GM21381 (cell line): ENCODE measurements at regions not wholly inside any gene's neighbourhood (a gene's known extent, or its start where the extent isn't known, plus 50 kb on each side); places are given as distances from the start of the nearest gene placed in this dataset.

Source experiments
- ATAC-seq: cut with Tn5 transposase; IDR thresholded peaks from one replicate; pipeline ENCODE4 v1.9.1; 2021; ENCODE audit warnings: mild to moderate bottlenecking, moderate library complexity; ENCODE audit not compliant: unreplicated experiment

DNA sequence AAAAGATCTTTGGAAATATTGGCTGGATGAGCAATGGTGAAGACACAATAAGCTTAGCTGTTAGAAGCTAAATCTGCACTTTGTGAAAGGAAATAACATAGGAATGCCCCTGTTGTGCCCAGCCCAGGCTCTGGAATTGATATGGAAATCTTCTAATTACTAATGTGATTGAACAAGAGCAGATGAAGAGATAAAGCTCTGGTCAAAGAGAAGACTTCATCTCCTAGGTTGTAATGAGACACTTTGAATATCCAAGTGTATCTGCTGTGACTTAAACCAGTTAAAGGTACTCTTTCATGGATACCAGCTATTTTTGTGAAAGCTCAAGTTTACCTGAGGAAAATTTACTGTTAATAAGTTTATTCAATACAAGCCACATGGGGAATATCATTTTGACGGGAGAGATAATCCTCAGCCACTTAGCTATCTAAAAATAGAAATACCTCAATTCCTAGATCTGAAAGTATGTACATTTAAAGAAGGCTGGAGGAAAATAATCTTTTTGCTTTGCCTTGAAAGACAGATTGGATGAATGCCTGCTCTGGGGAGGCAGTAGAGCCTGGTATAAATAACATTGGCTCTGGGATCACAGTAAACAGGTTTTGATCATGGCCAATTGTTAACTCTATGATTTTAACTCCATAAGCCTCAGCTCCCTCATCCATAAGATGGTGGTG lies 494.0 kb upstream of the B3GALT2 start:
- no peak for ATAC-seq

DNA sequence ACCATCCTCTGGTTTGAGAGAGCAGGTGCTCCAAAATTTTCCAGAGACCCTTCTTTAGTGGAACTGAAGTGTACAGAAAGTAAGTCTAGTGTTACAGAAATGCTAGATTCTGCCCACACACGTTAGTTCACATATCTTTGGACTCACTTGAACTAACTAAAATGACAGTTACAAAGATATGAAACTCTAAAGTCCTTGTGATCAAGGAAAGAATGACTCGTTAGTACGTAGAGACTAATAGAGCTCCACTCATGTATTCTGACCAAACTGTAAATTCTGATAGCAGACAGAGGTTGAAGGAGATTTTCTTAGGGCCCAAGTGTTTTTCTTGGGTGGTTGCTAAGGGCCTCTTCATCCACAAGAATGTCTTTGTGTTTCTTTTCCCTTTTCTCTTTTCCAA lies 491.5 kb upstream of the B3GALT2 start:
- ATAC-seq, result no peak

DNA sequence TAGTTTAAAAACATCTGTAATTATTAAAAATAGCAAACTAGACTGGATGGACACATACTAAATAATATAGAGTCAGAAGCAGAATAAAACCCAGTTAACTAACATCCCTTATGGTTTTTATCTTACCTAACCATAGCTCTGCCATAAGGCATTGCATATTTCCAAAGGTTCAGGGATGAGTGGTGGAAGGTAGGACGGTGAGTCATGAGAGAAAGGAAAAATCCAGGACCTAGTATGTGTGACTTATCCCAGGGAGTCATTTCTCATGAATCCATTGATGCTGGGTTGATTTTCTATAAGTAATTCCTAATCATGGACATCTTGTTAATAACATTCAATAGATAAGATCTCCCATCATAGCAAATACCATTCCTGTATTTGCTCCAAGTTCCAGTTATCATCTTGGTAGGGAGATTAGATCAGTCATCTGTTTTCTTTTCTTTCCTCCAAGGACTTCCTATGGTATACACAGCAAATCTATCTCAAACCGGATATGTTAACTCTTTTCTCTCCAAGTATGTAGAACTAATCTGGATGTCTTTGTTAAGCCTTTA lies 490.7 kb upstream of the B3GALT2 start:
- no peak for ATAC-seq

DNA sequence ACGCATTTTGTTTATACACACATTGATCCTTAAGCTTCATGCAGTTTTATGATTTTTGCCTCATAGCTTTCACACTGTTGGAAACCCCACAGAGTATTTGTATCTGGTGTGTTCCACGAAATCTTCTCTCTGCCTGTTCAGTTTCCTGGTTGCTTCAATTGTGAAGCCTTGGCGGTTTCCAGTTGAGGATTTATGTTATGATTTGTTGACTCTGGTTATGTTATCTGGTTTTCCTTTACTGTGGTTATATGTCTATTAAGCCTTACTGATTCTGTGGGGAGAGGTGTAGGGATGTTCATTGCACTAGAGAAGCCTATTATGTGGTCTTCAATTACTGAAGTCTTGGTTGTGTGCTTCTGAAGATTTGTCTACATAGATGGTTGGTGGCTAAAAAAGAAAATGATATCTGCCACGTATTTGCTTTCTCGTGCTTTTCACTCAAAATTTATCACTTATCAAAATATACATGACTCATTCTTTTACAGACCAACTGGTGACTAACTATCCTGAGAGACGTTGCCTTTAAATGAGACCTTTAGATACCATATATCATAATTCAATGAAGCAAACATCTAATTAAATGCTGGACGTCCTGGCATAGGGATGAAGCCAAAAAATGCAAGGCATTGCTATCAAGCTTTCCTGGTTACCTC lies 488.0 kb upstream of the B3GALT2 start:
- no peak for ATAC-seq

DNA sequence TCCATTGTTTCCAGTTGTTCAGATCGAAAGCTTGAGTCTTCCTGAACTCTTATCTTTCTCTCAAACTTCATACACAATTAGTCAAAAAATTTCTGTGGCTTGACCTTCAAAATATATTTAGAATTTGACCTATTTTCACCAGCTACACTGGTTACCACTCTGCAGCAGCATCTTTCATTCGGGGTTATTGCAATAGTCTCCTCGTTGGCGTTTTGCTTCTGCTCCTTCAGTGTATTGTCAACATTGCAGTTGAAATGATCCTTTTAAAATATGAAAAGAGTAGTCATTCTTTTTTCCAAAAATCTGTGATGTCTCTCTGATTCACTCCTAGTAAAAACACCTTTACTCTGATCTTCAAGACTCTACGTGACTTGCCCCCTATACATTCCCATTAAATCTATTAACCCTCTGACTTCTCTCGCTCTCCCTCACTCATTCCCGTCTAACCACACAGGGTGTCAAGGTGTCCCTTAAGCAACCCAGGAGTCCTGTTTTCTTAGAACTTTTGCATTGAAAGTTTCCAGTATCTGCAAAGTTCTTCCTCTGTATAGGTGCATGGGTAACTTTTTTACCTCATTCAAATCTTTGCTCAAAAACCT lies 480.2 kb upstream of the B3GALT2 start:
- no peak for ATAC-seq

DNA sequence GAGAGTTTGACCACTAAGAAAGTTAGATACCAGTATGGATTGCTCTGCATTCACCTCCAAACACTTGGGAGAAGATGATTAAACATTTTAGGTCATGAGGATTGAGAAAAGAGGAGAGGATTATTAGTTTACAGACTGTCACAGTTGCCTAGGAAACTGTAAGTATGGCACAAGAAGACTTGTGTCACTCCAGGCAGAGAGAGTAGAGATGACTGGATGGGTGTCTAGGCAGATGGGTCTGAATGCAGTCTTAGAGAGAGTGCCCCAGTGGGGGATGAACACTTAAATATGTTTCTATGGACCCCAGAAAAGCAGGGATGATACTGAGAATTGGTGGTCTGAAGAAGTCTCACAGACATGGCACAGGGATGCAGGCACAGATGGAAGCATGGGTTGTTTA lies 477.6 kb upstream of the B3GALT2 start:
- no peak for ATAC-seq

DNA sequence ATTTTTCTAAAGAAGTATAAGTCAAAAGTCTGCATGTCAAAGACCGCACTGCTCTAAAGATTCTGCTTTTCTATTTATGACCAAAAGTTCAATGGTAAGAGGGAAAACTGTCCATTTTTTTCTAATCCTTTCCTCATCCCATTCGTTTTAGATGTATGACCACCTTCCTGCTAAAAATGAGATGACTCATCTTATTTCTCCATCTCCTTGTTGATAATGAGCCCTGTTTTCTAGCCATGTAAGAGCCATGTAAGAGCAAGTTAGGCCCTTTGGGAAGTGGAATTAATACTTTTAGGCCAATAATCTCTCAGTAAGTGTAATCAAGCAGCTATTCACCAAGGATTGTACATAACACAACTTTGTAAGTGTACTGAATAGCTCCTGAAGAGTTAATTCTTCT lies 475.6 kb upstream of the B3GALT2 start:
- ATAC-seq, result no peak

DNA sequence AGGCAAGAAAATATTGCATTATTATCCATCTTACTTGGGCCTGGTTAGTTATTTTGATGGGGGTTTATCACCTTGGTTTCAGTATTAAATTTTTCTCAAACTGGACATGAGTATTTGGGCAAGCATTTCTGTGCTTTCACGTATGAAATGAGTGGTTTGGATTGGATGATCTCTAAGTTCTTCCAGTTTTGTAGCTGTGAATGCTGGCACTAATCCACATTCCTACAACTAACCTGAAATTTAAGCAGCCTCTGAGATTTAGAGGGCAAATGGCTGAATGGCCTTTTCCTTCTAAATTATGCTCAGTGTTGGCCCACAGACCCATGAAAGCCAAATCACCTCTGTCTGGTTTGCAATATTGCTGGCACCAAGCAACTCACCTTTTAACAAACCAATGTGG lies 475.0 kb upstream of the B3GALT2 start:
- no peak for ATAC-seq

DNA sequence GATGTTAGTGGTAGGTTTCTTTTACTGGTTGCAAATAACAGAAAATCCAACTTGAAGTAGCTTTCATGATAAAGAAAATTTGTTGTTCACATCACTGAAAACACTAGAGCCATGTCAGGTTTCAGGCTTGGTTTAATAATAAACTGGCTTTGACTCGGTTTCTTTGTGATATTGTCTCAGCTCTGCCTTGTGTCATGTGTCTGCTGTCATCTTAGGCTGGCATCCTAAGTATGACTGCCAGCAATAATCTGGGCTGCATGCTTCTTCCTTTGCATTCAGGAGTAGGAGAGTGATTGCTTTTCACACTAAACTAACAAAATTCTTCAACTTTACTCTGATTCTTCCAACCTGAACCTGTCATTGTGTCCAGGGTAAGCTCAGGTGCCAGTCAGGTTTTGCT lies 474.0 kb upstream of the B3GALT2 start:
- ATAC-seq, result no peak

DNA sequence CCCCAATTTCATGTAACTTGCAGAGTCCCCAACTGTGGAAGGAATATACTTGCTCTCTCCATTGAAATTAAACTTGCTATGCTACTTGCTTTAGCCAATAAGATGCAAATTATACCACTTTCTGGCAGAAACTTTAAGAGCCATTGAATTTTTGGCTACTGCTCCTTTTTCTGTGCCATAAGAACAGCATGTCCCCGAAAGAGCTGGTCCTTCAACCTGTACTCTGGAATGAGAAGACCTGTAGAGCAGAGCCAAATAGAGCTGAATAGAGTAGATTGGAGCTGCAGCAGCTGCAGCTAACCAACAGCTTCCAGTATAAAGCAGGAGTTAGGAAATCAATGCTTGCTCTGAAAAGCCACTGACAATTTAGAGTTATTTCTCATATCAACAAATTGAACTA lies 472.3 kb upstream of the B3GALT2 start:
- ATAC-seq, result no peak

DNA sequence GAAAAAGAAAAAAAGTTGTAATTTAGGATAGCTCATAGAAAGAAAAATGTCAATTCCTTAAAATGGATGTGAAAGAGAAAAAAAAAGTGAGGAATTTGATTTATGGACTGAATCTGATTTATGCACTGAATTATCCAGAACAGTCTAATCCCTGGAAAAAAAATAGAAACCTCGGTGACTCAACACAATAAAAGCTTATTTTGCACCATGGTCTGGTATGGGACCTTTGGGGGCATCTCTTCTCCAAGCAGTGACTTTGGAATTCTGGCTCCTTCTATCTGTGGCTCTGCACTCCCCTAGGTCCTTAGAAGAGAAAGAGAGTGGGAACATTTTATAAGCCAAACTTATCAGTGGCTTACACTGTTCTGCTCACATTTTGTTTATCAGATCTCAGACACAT lies 471.7 kb upstream of the B3GALT2 start:
- no peak for ATAC-seq

DNA sequence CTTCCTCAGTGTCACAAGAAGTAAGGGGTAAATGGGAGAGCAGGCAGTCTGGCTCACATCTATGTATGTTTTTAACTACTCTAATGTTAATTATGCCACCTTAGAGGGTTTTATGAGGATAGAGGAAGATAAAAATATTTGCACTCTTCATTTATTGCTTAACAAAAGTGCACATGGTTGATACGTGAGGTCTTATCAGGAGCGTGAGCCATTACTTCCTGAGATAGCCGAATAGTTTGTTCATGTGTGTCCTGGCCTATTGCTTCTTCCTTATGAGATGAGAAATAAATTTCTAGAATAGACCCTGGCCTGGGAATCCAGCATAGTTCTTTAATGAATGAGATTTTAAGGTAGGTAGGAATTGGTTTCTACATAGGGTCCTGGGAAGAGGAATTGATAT lies 471.1 kb upstream of the B3GALT2 start:
- ATAC-seq, result no peak

DNA sequence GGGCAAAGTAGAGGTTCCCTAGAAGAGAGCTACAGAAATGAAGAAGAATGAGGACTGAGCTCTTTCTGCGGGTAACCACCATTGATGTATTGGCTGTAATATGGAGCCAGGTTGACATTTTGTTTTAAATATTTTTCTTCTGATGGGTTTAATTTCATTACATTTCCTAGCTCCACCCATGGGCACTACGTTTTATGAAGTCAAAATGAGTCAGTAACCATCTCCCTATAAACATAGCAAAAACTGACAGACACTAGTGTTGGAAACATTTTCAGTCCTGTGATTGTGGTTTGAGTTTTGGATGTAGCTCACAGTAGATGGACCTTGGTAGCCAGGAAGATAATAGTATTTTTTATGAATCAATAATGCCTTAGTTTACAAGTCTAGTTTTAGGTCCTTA lies 470.4 kb upstream of the B3GALT2 start:
- no peak for ATAC-seq

DNA sequence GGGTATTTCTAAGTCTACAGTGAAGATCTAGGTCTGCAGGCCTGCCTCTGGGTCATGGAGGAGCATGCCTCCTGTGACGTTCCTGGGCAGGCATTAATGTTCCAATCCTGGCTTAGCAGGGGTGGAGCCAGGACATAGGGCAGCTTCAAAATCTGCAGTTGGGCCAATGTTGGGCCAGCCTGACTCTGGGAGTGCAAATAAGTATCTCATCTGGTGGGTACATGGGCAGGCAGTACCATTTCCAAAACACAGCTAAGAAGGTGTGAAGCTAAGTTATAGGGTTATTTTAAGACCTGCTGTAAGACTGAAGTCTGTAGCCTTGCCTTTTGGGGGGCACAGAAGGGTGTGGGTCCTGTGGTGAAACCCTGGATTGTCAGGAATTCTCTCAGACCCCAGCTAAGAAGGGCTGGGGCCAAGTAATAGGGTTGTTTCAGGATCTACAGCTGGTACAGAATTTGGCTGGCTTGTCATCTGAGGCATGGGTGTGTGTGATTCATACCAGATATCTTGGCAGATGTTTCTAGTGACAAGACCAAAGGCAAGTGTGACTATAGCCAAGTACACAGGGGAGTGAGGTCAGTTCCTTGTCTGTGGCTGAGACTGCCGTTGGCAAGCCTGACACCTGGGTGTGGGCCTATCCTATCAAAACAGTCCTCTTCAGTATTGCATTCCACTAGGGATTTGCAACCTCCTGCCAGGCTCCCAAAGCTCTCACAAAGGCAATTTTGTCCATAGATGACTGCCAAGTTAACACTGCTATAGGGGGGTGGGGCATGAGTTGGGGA lies 468.7 kb upstream of the B3GALT2 start:
- no peak for ATAC-seq

DNA sequence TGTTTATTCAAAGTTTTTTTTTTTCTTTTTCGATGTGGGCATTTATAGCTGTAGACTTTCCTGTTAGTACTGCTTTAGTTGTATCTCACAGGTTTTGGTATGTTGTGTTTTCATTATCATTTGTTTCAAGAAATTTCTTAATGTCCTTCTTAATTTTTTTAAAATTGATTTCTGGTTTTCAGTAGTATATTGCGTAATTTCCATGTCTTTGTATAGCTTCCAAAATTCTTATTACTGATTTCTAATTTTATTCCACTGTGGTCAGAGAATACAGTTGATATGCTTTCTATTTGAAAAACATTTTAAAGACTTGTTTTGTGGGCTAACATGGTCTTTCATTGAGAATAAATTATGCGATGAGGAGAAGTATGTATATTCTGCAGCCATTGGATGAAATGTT lies 463.2 kb upstream of the B3GALT2 start:
- no peak for ATAC-seq

DNA sequence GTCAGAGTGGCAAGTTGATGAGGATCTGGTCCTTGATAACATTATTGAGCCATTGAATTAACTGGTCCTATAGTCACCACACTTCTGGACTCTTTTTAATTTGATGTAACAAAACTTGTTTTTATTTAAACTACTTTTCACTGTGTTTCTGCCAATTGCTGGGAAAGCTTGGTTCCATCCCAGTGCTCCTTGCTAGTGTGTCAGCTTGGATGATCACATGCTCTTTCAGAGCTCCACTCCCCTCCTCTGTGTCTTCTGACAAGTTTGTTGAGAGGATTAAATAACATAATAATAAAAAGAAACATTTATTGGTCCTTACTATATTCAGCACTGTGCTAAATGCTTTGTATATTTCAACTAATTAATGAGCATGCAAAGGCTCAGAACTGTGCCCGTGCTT lies 448.5 kb upstream of the B3GALT2 start:
- ATAC-seq, result no peak

DNA sequence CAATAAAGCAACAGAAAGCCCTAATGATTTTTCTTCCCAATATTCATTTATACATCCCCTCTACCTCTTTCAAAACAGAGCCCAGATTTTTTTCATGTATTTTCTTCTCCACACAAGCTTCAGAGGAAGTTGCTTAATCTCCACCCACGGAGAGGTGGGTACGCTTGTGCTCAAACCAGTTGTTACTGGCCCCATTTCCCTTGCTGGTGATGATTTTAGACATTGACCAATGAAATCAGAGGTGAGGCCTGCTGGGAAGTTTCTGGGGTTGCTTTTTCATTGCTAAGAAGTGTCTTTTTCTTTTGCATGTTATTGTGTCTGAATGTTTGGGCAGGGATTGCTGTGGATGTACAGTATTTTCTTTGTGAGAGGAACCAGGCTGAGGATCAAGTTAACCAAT lies 448.1 kb upstream of the B3GALT2 start:
- no peak for ATAC-seq

DNA sequence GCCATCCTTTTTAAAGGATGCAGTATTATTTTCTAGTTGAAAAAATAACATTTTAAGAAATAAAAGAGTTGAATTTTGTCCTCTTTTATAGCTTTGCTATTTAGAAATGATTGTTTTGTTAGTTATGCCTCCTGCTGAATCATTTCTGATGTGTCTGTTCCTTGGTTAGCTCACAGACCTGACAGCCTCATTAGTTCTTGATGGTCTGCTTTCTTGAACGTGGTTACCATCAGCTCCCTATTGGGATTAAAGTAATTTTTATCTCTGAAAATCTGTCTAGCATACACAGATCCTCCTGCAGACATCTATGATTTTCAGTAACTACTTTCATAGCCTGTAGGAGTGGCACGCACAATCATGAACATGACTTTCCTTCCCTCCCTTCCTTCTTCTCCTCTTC lies 447.6 kb upstream of the B3GALT2 start:
- ATAC-seq, result no peak

DNA sequence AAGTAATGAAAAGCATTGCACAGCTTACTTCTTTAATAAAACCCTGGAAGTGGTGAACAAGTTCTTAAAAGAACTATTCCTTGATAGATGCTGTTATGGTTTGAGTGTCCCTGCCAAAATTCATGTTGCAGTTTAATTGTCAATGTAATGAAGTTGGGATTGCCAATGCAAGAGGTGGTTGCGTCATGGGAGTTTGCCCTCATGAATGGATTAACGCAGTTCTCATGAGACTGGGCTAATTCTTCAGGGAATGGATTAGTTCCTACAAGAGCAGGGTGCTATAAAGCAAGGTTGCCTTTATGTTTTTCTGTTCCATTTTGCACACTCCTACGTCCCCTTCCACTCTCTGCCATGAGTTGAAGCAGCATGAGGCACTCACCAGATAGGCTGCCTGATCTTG lies 446.7 kb upstream of the B3GALT2 start:
- ATAC-seq, result no peak

DNA sequence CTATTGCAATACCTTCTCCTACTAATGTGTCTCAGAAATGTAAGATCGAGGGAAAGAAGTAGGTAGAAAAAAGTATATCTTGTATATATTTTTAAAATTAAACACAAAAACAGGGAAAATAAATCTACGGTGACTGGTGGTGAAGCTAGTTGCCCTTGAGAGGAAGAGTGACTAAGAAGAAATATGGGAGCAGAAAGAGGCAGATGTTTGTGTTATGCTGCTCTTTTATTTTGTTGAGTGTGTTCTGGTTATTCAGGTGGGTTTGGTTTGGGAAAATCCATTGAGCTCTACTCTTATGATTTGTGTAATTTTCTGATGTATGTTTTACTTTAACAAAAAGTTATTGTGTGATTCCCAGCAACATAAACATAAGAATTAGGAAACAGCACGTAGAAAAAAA lies 444.9 kb upstream of the B3GALT2 start:
- ATAC-seq, result no peak

DNA sequence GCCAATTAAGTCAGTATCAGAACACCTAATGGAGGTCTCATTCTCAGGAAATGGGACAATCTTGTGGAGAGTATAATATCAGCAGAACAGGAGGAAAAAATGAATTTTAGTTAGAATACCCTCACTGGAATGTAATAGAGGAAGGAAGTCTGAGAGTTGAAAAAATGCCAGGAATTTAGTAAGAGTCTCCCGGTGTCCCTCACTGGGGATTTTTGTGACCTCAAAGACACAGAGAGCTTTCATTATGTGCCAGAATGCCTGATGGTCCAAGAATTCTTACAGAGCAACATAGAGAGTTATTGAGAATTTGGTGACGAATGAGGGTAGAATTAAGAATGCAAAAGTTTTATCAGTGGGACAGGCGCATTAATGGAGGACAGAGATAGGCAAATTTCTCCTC lies 443.5 kb upstream of the B3GALT2 start:
- ATAC-seq, result no peak

DNA sequence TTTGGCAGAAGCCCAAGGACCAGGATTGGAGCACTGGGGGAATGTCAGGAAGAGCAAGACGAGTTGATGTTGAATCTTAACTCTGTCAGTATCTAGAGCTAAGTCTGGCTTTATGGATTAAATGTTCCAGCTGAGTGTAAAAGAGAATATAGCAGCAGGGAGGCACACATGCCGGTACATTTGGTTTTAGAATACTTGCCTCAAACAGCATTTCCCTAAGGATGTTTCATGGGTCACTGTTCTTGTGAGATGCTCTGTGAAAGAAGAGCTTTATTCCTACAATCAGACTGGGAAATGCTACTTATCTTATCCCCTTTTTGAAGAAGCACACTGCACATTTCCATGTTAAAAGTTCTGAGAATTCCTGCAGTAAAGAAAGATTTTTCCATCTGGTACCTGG lies 440.3 kb upstream of the B3GALT2 start:
- ATAC-seq, result no peak
